H1 (cell line): ENCODE measurements at regions not wholly inside any gene's neighbourhood (a gene's known extent, or its start where the extent isn't known, plus 50 kb on each side); places are given as distances from the start of the nearest gene placed in this dataset.

ENCODE experiments used
- BACH1 ChIP-seq: IDR thresholded peaks from 2 replicates; pipeline ENCODE4 v1.6.1; 2012; ENCODE audit warnings: low read length, improper control_type of control experiment
- RNF2 ChIP-seq: fragments of 200-900, 300-1000 bp; sonication (generic); IDR thresholded peaks from 2 replicates; pipeline ENCODE4 v1.7.1; 2016; ENCODE audit warnings: borderline replicate concordance, low read depth, mild to moderate bottlenecking, antibody characterized with exemption, low read length; ENCODE audit not compliant: poor library complexity, severe bottlenecking; ENCODE audit errors: missing control alignments
- TF ChIP-seq, protein P1 (sequence below): fragments of 300-600 bp; sonication (generic); IDR thresholded peaks from 2 replicates; pipeline ENCODE4 v1.7.1; 2012; ENCODE audit warnings: low read length, moderate library complexity, mild to moderate bottlenecking, inconsistent platforms; ENCODE audit not compliant: insufficient replicate concordance

DNA sequence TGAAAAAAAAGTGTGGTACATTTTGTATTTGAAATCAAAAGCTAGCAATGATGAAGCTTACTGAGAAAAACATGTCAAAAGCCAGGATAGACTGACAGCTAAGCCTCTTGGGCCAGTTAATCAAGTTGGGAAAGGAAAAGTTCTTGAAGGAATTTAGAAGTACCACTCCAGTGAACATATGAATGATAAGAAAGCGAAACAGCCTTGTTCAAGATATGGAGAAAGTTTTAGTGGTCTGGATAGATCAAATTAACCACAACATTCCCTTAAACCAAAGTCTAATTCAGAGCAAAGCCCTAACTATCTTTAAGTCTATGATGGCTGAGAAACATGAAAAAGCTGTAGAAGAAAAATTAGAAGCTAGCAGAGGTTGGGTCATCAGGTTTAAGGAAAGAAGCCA lies 268.3 kb downstream of the PDHA2 start (continued):
- TF ChIP-seq, protein P1, sequence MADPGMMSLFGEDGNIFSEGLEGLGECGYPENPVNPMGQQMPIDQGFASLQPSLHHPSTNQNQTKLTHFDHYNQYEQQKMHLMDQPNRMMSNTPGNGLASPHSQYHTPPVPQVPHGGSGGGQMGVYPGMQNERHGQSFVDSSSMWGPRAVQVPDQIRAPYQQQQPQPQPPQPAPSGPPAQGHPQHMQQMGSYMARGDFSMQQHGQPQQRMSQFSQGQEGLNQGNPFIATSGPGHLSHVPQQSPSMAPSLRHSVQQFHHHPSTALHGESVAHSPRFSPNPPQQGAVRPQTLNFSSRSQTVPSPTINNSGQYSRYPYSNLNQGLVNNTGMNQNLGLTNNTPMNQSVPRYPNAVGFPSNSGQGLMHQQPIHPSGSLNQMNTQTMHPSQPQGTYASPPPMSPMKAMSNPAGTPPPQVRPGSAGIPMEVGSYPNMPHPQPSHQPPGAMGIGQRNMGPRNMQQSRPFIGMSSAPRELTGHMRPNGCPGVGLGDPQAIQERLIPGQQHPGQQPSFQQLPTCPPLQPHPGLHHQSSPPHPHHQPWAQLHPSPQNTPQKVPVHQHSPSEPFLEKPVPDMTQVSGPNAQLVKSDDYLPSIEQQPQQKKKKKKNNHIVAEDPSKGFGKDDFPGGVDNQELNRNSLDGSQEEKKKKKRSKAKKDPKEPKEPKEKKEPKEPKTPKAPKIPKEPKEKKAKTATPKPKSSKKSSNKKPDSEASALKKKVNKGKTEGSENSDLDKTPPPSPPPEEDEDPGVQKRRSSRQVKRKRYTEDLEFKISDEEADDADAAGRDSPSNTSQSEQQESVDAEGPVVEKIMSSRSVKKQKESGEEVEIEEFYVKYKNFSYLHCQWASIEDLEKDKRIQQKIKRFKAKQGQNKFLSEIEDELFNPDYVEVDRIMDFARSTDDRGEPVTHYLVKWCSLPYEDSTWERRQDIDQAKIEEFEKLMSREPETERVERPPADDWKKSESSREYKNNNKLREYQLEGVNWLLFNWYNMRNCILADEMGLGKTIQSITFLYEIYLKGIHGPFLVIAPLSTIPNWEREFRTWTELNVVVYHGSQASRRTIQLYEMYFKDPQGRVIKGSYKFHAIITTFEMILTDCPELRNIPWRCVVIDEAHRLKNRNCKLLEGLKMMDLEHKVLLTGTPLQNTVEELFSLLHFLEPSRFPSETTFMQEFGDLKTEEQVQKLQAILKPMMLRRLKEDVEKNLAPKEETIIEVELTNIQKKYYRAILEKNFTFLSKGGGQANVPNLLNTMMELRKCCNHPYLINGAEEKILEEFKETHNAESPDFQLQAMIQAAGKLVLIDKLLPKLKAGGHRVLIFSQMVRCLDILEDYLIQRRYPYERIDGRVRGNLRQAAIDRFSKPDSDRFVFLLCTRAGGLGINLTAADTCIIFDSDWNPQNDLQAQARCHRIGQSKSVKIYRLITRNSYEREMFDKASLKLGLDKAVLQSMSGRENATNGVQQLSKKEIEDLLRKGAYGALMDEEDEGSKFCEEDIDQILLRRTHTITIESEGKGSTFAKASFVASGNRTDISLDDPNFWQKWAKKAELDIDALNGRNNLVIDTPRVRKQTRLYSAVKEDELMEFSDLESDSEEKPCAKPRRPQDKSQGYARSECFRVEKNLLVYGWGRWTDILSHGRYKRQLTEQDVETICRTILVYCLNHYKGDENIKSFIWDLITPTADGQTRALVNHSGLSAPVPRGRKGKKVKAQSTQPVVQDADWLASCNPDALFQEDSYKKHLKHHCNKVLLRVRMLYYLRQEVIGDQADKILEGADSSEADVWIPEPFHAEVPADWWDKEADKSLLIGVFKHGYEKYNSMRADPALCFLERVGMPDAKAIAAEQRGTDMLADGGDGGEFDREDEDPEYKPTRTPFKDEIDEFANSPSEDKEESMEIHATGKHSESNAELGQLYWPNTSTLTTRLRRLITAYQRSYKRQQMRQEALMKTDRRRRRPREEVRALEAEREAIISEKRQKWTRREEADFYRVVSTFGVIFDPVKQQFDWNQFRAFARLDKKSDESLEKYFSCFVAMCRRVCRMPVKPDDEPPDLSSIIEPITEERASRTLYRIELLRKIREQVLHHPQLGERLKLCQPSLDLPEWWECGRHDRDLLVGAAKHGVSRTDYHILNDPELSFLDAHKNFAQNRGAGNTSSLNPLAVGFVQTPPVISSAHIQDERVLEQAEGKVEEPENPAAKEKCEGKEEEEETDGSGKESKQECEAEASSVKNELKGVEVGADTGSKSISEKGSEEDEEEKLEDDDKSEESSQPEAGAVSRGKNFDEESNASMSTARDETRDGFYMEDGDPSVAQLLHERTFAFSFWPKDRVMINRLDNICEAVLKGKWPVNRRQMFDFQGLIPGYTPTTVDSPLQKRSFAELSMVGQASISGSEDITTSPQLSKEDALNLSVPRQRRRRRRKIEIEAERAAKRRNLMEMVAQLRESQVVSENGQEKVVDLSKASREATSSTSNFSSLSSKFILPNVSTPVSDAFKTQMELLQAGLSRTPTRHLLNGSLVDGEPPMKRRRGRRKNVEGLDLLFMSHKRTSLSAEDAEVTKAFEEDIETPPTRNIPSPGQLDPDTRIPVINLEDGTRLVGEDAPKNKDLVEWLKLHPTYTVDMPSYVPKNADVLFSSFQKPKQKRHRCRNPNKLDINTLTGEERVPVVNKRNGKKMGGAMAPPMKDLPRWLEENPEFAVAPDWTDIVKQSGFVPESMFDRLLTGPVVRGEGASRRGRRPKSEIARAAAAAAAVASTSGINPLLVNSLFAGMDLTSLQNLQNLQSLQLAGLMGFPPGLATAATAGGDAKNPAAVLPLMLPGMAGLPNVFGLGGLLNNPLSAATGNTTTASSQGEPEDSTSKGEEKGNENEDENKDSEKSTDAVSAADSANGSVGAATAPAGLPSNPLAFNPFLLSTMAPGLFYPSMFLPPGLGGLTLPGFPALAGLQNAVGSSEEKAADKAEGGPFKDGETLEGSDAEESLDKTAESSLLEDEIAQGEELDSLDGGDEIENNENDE = no peak
- TF ChIP-seq BACH1 (no peak), RNF2 (no peak)
